ENCODE measurements at regions not wholly inside any gene's neighbourhood (a gene's known extent, or its start where the extent isn't known, plus 50 kb on each side); places are given as distances from the start of the nearest gene placed in this dataset.

DNA sequence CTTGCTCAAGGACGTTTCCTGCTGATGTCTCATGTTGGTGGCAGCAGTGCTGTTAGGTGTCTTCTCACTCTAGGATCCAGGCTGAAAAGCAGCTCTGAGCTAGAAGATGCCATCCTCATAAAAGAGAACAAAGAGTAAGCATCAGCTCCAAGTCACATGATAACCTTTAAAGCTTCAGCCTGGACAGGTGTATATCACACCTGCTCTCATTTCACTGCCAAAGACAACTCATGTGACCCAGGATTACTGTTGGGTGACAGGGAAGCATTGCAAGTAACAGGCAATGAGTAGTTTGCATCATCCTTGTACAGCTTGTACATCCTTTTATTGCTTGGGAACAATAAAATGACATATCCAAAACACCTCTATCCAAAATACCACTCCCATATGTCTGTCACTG, 423.4 kb upstream of the DPP6 start:
- TF ChIP-seq, protein P1, sequence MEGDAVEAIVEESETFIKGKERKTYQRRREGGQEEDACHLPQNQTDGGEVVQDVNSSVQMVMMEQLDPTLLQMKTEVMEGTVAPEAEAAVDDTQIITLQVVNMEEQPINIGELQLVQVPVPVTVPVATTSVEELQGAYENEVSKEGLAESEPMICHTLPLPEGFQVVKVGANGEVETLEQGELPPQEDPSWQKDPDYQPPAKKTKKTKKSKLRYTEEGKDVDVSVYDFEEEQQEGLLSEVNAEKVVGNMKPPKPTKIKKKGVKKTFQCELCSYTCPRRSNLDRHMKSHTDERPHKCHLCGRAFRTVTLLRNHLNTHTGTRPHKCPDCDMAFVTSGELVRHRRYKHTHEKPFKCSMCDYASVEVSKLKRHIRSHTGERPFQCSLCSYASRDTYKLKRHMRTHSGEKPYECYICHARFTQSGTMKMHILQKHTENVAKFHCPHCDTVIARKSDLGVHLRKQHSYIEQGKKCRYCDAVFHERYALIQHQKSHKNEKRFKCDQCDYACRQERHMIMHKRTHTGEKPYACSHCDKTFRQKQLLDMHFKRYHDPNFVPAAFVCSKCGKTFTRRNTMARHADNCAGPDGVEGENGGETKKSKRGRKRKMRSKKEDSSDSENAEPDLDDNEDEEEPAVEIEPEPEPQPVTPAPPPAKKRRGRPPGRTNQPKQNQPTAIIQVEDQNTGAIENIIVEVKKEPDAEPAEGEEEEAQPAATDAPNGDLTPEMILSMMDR (IDR thresholded peaks at IDR 0.05), result no peak
- TF ChIP-seq POLR2A (IDR thresholded peaks at IDR 0.05), result no peak
